ENCODE measurements at regions not wholly inside any gene's neighbourhood (a gene's known extent, or its start where the extent isn't known, plus 50 kb on each side); places are given as distances from the start of the nearest gene placed in this dataset.

DNA sequence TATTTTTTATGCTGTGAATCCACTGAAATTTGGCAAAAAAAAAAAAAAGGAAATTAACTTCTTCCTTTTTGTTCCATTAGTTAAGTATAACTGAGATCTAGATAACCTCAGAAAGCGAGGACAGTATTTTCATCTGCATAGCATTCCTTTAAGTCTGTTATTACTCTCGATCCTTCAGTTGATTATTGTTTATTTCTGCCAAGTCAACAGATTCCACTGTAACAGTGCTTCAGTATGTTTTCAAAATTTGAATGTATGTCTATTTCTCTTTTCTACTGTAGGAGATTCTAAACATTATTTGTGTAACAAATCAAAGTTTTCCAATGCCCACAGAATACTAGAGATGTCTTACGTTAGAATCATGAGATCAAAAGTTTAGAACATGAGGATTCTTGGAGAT is 133.1 kb upstream of the RGPD4 start:
- Histone ChIP-seq H2BK20ac (ENCODE audit: low read depth, low read length, poor library complexity, severe bottlenecking) (no peak overlapping the region), H4K8ac (replicated peaks; ENCODE audit: insufficient read length, low read depth, low read length) (no peak overlapping the region), H3K18ac (ENCODE audit: insufficient read length, low read depth, low read length) (no peak overlapping the region), H3K27me3 (ENCODE audit: insufficient read depth, low read length) (no peaks in the 10 kb centered on the region), H3K79me1 (ENCODE audit: insufficient read depth, low read depth, low read length, poor library complexity, severe bottlenecking) (no peaks in the 10 kb centered on the region), H3T11ph (ENCODE audit: low read length) (no peak overlapping the region), H3K4ac (ENCODE audit: low read depth, low read length) (no peak overlapping the region), H2BK120ac (ENCODE audit: low read depth, low read length, poor library complexity, severe bottlenecking) (no peak overlapping the region), H3K4me2 (ENCODE audit: insufficient read depth, insufficient read length, low read length) (no peak overlapping the region), H3K23ac (ENCODE audit: insufficient read length, low read depth, low read length) (no peak overlapping the region), H2AK5ac (ENCODE audit: insufficient read length, low read length) (no peak overlapping the region), H2AFZ (ENCODE audit: low read length) (no peak overlapping the region), H3K23me2 (ENCODE audit: insufficient read length, low read depth, low read length, poor library complexity, severe bottlenecking) (no peaks in the 10 kb centered on the region), H2BK5ac (ENCODE audit: insufficient read length, low read length) (no peak overlapping the region), H4K5ac (ENCODE audit: insufficient read length, low read depth, low read length) (no peak overlapping the region), H3K9ac (ENCODE audit: extremely low read depth, insufficient read length, low read length) (no peak overlapping the region), H3K9me3 (ENCODE audit: control insufficient read depth, low read depth, low read length) (no peaks in the 10 kb centered on the region), H3K4me1 (ENCODE audit: insufficient read depth, low read length) (no peaks in the 10 kb centered on the region), H2BK12ac (ENCODE audit: insufficient read length, low read depth, low read length) (no peak overlapping the region), H3K56ac (ENCODE audit: insufficient read length, low read depth, low read length) (no peak overlapping the region), H3K79me2 (ENCODE audit: insufficient read depth, low read length) (no peaks in the 10 kb centered on the region), H4K20me1 (ENCODE audit: control insufficient read depth, insufficient read depth, insufficient read length) (peaks cover 3% of the 10 kb centered on the region), H3K14ac (ENCODE audit: insufficient read depth, low read length) (no peak overlapping the region), H4K91ac (ENCODE audit: insufficient read length, low read depth, low read length) (no peak overlapping the region), H2BK15ac (ENCODE audit: low read depth, low read length) (no peak overlapping the region), H3K27ac (ENCODE audit: insufficient read length, low read depth, low read length) (no peak overlapping the region)
- DNase-seq: no peak
- peaks cover 3% of the 10 kb centered on the region; the same call in 1 of the 2 replicates for H3K27me3 Mint-ChIP-seq (ENCODE audit: low read depth)
- H3K27ac Mint-ChIP-seq: no peak overlapping the region
- H3K36me3 Mint-ChIP-seq (ENCODE audit: insufficient read depth in 1 of 3, low read depth in 3 of 3): no peaks in the 10 kb centered on the region; a peak in 1 of 7 replicates
- peaks cover 9 to 13% of the 10 kb centered on the region in 2 experiments for H3K4me1 Mint-ChIP-seq
- H3K4me3 Mint-ChIP-seq: no peak overlapping the region
- WGBS (ENCODE audit: extremely low coverage, insufficient read length, low lambda C conversion rate): no CpG with 5 or more reads among the region's 3 CpGs
- no peak for TF ChIP-seq CTCF (conservative IDR thresholded peaks at IDR 0.05)
- H3K9me3 Mint-ChIP-seq: no peaks in the 10 kb centered on the region

All from H9 (cell line).